Transverse colon (tissue), 4 donors: ENCODE measurements at regions not wholly inside any gene's neighbourhood (a gene's known extent, or its start where the extent isn't known, plus 50 kb on each side); places are given as distances from the start of the nearest gene placed in this dataset.

ENCODE experiments used
- DNase-seq: peaks from one replicate; pipeline ENCODE4 v3.0.0-alpha.2; 2019
- H3K27ac ChIP-seq, 4 donors: fragments of 200-600 bp; sonication (generic); 2 replicates each; pipeline ENCODE4 v1.5.1; 2016 to 2018; ENCODE audit warnings: inconsistent platforms in 4 of 4
- H3K27me3 ChIP-seq: fragments of 200-600 bp; sonication (generic); 2 replicates; pipeline ENCODE4 v1.5.1; 2017; ENCODE audit warnings: inconsistent platforms
- H3K36me3 ChIP-seq, 4 donors: fragments of 200-600 bp; sonication (generic); 2 replicates each; pipeline ENCODE4 v1.5.1; 2017 to 2019; ENCODE audit warnings: inconsistent platforms in 4 of 4
- H3K4me1 ChIP-seq, 4 donors: fragments of 200-600 bp; sonication (generic); 2 replicates each; pipeline ENCODE4 v1.5.1; 2017 to 2020; ENCODE audit warnings: inconsistent platforms in 4 of 4
- H3K4me3 ChIP-seq, 4 donors: fragments of 200-600 bp; sonication (generic); 1 replicate in 1 of 4; 2 replicates in 3 of 4; pipeline versions ENCODE4 v1.5.1 to v1.6.1; 2017 to 2019; ENCODE audit warnings: inconsistent platforms in 4 of 4
- H3K9me3 ChIP-seq, 2 donors: fragments of 200-600 bp; sonication (generic); 2 replicates each; pipeline ENCODE4 v1.5.1; 2017 to 2019; ENCODE audit warnings: inconsistent platforms in 2 of 2
- EP300 ChIP-seq: sonication (generic); formaldehyde crosslinking; IDR thresholded peaks from one replicate; pipeline ENCODE4 v1.6.1; 2017; ENCODE audit warnings: antibody characterized with exemption, low read depth
- POLR2A ChIP-seq: fragments of 450-650 bp; IDR thresholded peaks from one replicate; pipeline ENCODE4 v1.6.1; 2016; ENCODE audit warnings: antibody characterized with exemption, mild to moderate bottlenecking, moderate library complexity
- POLR2AphosphoS5 ChIP-seq, 3 donors: sonication (generic); formaldehyde crosslinking; IDR thresholded peaks; one replicate each; pipeline ENCODE4 v1.6.1; 2016; ENCODE audit warnings: antibody characterized with exemption in 3 of 3
- WGBS, 2 donors: methylation state at CpG; one replicate each; pipeline ENCODE4 v1.1.5; 2018; ENCODE audit warnings: low coverage in 1 of 2; 5-methylcytosine and 5-hydroxymethylcytosine counted together
- in situ Hi-C, 4 donors: fragments of 200-750 bp; cut with MboI; loops; one replicate each; pipeline versions ENCODE4 v1.15.0 to v1.15.1; 2017; ENCODE audit warnings: low sequenced_read_pairs in 3 of 4, low pct_ligation_motif_present in 1 of 4, low pct_unique_long_range_greater_than_20kb in 1 of 4
- intact Hi-C: fragments of 100-400 bp; cut with DNase I; formaldehyde crosslinking; loops from one replicate; pipeline ENCODE4 v1.15.1; 2023; ENCODE audit warnings: low total_unique reads
- TF ChIP-seq, protein P1 (sequence below), 5 experiments: fragments of 200-600 bp in 3 of 5; fragments of 450-650 bp in 2 of 5; sonication (generic) in 3 of 5; IDR thresholded peaks; 1 replicate in 2 of 5; 2 replicates in 3 of 5; pipeline ENCODE4 v1.5.1; 2016 to 2017; ENCODE audit warnings: antibody characterized with exemption in 5 of 5, inconsistent platforms in 3 of 5, mild to moderate bottlenecking in 2 of 5, moderate library complexity in 1 of 5

DNA sequence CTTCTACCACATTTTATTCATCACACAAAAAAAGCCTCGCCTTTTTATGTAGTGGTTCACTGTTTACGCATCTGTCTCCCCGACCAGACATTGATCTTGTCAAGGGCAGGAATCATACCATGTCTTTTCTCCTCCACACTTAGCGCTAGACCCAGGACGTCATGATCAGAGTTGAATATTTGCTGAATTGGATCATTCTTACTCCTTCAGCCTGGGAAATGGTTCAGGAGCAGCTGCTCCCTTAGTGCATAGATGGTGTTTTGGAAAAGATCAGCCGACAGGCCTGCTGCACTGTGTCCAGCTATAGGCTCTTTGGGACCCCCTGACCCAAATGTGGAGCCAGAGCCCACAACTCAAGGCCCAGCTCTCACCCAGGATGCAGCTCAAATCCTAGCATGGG, 249.1 kb upstream of the TMEM72 start:
- H3K27me3 ChIP-seq = no peaks in the 10 kb centered on the region
- H3K9me3 ChIP-seq = no peaks in the 10 kb centered on the region
- H3K4me3 ChIP-seq = no peak overlapping the region
- no peaks in the 10 kb centered on the region for H3K4me1 ChIP-seq
- WGBS, 2 donors = 78 to 90% methylated on average over 5 to 6 of the region's 6 CpGs
- in situ Hi-C loops (no loop called here), intact Hi-C loops (no loop called here)
- no peak for TF ChIP-seq POLR2A
- TF ChIP-seq, protein P1, sequence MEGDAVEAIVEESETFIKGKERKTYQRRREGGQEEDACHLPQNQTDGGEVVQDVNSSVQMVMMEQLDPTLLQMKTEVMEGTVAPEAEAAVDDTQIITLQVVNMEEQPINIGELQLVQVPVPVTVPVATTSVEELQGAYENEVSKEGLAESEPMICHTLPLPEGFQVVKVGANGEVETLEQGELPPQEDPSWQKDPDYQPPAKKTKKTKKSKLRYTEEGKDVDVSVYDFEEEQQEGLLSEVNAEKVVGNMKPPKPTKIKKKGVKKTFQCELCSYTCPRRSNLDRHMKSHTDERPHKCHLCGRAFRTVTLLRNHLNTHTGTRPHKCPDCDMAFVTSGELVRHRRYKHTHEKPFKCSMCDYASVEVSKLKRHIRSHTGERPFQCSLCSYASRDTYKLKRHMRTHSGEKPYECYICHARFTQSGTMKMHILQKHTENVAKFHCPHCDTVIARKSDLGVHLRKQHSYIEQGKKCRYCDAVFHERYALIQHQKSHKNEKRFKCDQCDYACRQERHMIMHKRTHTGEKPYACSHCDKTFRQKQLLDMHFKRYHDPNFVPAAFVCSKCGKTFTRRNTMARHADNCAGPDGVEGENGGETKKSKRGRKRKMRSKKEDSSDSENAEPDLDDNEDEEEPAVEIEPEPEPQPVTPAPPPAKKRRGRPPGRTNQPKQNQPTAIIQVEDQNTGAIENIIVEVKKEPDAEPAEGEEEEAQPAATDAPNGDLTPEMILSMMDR (IDR thresholded peaks at IDR 0.05) = no peak
- no peak overlapping the region for H3K27ac ChIP-seq
- DNase-seq = no peak
- H3K36me3 ChIP-seq = no peaks in the 10 kb centered on the region

DNA sequence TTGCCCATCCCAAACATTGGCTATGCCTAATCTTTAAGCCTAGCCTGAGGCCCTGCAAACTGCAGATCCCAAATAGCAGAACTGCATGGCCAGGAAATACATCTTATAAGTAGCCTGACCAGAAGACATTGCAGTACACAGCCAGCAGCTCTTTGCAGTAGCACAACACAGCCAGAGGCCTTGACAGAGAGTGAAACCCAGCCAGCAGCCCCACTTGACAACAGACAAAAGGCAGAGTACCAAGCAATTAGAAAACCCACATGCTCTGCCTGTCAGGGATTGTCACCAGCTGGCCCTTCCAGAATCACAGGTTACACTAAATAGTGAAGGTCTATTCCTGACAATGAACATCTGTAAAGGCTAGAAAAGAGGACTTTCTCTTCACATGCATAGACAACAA, 242.8 kb upstream of the TMEM72 start:
- H3K9me3 ChIP-seq = no peaks in the 10 kb centered on the region
- DNase-seq = no peak
- no peak for TF ChIP-seq POLR2A
- H3K27ac ChIP-seq = no peak overlapping the region
- no peaks in the 10 kb centered on the region for H3K36me3 ChIP-seq
- H3K27me3 ChIP-seq = no peaks in the 10 kb centered on the region
- intact Hi-C loops = no loop called here
- H3K4me1 ChIP-seq = peaks cover 0 to 4% (median 3%) of the 10 kb centered on the region in 4 donors
- in situ Hi-C loops = no loop called here
- H3K4me3 ChIP-seq = no peak overlapping the region

DNA sequence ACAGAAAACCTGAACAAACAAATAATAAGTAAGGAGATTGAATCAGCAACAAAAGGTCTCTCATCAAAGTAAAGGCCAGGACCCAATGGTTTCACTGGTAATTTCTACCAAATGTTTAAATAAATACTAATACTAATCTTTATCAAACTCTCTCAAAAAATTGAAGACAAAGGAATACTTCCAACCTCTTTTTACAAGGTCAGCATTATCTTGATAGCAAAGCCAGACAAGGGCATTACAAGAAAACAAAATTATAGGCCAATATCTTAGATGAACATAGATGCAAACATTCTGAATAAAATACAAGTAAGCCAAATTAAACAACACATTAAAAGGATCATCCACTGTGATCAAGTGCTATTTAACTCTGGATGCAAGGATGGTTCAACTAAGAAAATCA, 239.8 kb upstream of the TMEM72 start:
- in situ Hi-C loops = no loop called here
- TF ChIP-seq, protein P1 (IDR thresholded peaks at IDR 0.05) = no peak
- TF ChIP-seq POLR2A = no peak
- no peak overlapping the region for H3K4me3 ChIP-seq
- no peak for DNase-seq
- intact Hi-C loops = no loop called here
- no peaks in the 10 kb centered on the region for H3K36me3 ChIP-seq
- peaks cover 5 to 18% (median 11%) of the 10 kb centered on the region in 4 donors for H3K4me1 ChIP-seq
- H3K27ac ChIP-seq = no peak overlapping the region
- no peaks in the 10 kb centered on the region for H3K9me3 ChIP-seq
- no peaks in the 10 kb centered on the region for H3K27me3 ChIP-seq

DNA sequence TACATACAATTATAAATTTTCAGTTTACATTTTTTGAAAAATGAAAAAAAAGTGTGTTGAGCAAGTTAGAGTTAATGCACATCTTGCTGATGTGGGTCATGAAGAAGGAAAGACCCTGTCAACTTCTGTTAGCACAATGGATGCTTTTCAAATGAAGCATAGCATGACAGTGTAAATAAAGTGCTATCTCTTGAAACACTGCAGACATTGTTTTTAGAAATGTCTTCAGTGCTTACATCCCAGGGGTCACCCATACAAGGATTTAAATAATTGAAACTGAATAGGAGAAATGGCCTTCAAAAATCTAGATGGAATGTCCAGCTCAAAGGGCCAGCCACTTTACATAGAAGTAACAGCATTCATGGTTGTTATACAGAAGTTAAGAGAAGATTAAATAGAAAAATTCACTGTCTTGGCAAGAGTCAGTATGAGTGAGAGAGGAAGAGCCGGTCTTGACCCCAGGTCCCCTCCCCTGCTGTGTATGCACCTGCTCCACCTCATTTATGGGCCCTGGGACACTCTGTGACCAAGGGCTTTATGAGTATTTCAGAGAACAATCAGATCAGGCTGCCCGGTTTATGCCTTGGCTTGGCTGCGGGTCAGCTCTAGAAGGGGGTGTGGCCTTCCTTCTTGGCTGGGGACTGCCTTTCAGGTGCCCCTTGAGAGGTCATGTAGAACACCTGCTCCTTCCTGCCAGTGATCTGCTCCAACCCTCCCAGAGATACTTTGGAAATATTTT, 237.7 kb upstream of the TMEM72 start:
- in situ Hi-C loops = no loop called here
- WGBS, 2 donors = 37% methylated on average over 3 of the region's 3 CpGs; no CpG with 5 or more reads in 1 of the 2 donors
- no peak overlapping the region for H3K4me3 ChIP-seq
- no peak overlapping the region for H3K27ac ChIP-seq
- H3K36me3 ChIP-seq = no peaks in the 10 kb centered on the region
- no peaks in the 10 kb centered on the region for H3K27me3 ChIP-seq
- peak; percentile 67 for DNase-seq
- peaks cover 5 to 18% (median 11%) of the 10 kb centered on the region in 4 donors for H3K4me1 ChIP-seq
- peak in 1 of 3 donors; percentile 26 for TF ChIP-seq POLR2AphosphoS5 (IDR thresholded peaks at IDR 0.05)
- TF ChIP-seq POLR2A = no peak
- intact Hi-C loops = no loop called here
- no peaks in the 10 kb centered on the region for H3K9me3 ChIP-seq

DNA sequence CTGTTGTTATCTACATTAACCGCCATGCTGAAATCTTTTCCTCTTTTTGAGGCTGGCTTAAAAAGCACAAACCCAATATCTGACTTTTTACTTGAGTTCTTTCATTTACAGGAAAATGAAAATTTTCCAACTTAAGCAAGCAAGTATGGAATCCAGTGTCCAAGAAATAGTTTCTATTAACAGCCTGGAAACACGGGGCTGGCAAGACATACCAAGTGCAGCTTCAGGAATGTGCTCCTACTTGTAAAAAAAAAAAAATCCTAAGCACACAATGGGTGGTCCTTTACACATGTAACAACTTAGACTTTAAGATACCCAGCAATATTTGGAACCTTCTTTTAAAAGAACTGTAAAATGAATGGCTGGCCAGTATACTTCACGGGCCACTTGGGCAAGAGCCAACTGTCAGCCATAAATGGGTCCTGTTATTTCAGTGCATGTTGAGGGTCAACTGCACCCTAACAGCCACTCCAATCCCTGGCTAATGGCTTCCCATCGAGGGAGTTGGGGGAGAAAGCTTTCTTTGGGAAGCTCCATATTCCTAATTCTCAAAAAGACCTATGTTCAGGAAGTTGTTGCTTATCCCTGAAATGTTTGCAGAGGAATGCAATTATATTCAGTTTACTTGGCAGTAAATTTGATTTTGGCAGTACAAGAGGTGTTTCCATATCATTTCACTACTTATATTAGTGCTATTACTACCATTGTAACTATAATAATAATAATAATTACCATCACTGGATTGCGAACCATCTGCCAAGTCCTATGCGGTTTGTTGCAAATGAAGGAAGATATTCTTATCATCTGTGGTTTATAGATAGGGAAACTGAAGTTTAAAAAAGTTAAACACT, 236.4 kb upstream of the TMEM72 start:
- no peaks in the 10 kb centered on the region for H3K9me3 ChIP-seq
- no peaks in the 10 kb centered on the region for H3K27me3 ChIP-seq
- H3K4me3 ChIP-seq = no peak overlapping the region
- intact Hi-C loops (no loop called here), in situ Hi-C loops (no loop called here)
- WGBS, 2 donors = 38 to 77% methylated on average over 4 to 6 of the region's 6 CpGs
- peaks cover 5 to 18% (median 11%) of the 10 kb centered on the region in 4 donors for H3K4me1 ChIP-seq
- no peak overlapping the region for H3K27ac ChIP-seq
- DNase-seq = no peak
- TF ChIP-seq, protein P1 (IDR thresholded peaks at IDR 0.05) = no peak
- TF ChIP-seq POLR2AphosphoS5 (IDR thresholded peaks at IDR 0.05) (no peak), POLR2A (no peak), EP300 (no peak)
- no peaks in the 10 kb centered on the region for H3K36me3 ChIP-seq
